ENCODE measurements at regions not wholly inside any gene's neighbourhood (a gene's known extent, or its start where the extent isn't known, plus 50 kb on each side); places are given as distances from the start of the nearest gene placed in this dataset.
"Not testable (repeated sequence)": the region's sequence is repeated elsewhere in the genome, so short reads cannot be mapped to it uniquely, and the experiment has no call there.

DNA sequence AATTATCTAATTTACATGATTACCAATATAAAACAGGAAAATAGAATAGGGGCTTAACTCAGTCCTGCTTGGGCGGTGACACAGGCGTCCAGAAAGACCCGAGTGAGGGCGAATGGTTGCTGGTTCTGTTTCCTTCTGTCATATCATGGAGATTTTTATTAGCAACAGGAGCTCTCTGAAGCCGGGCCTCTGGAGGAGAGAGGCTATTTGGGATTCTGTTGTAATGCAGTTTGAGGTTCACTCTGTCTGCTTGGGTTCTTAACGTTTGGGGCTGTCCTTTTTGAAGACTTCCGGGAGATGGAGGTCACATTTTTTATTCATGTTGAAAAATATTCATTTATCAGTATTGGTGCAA lies 115.7 kb upstream of the ZNF536 start:
- no peaks in the 10 kb centered on the region for H3K9me3 ChIP-seq (ENCODE audit: control insufficient read depth, insufficient read depth, low read length)
- H3K4me1 ChIP-seq (ENCODE audit: control insufficient read depth, insufficient read depth, low read length) = no peaks in the 10 kb centered on the region
- WGBS (ENCODE audit: insufficient coverage) = 53% methylated on average over 5 of the region's 7 CpGs
- Mint-ChIP-seq H3K36me3 (no peaks in the 10 kb centered on the region), H3K4me3 (no peak overlapping the region), H3K9me3 (no peaks in the 10 kb centered on the region), H3K4me1 (no peaks in the 10 kb centered on the region), H3K27me3 (ENCODE audit: low read depth in 2 of 2) (peaks cover 30 to 51% of the 10 kb centered on the region in 2 donors), H3K27ac (no peak overlapping the region)
- intact Hi-C loops (cut with micrococcal nuclease) = no loop called here
- H3K4me3 ChIP-seq (ENCODE audit: low read length) = no peak overlapping the region
- no peak for ATAC-seq
- H3K27ac ChIP-seq (ENCODE audit: low read length) = no peak overlapping the region
- H3K36me3 ChIP-seq (ENCODE audit: control insufficient read depth, insufficient read depth, low read length) = no peaks in the 10 kb centered on the region
- no peak for DNase-seq
- TF ChIP-seq, protein P1, sequence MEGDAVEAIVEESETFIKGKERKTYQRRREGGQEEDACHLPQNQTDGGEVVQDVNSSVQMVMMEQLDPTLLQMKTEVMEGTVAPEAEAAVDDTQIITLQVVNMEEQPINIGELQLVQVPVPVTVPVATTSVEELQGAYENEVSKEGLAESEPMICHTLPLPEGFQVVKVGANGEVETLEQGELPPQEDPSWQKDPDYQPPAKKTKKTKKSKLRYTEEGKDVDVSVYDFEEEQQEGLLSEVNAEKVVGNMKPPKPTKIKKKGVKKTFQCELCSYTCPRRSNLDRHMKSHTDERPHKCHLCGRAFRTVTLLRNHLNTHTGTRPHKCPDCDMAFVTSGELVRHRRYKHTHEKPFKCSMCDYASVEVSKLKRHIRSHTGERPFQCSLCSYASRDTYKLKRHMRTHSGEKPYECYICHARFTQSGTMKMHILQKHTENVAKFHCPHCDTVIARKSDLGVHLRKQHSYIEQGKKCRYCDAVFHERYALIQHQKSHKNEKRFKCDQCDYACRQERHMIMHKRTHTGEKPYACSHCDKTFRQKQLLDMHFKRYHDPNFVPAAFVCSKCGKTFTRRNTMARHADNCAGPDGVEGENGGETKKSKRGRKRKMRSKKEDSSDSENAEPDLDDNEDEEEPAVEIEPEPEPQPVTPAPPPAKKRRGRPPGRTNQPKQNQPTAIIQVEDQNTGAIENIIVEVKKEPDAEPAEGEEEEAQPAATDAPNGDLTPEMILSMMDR (IDR thresholded peaks at IDR 0.05) = no peak
- peaks cover 6% of the 10 kb centered on the region for H3K27me3 ChIP-seq (ENCODE audit: control insufficient read depth, insufficient read depth, low read length)

DNA sequence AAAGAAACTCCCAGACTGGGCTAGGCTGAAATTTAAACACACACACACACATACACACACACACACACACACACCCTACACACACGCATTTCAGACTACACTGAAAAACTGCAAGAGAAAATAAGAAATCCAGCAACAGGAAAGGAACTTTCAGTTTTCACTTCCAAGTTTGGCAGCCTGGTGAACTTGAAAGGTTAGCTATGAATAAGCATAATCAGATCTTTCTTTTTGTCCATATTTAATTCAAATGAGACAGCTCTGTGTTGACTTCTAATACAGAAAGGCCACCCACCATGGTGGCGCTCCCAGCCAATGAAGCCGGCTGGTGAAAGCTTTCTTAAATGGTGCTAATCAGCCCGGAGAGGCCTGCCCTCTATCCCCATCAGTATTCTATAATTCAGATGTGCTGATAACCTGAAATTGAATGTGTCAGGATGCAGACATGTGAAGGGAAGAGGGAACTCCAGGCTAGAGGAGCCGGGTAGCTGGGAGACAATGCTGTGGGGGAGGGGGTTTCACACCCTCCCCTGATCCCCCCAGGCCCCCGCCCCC lies 108.3 kb upstream of the ZNF536 start:
- DNase-seq (no peak), ATAC-seq (no peak)
- no peaks in the 10 kb centered on the region for H3K36me3 Mint-ChIP-seq
- intact Hi-C loops (cut with micrococcal nuclease) = no loop called here
- no peak overlapping the region for H3K27ac Mint-ChIP-seq
- H3K4me1 Mint-ChIP-seq = no peaks in the 10 kb centered on the region
- H3K27me3 Mint-ChIP-seq (ENCODE audit: low read depth in 2 of 2) = peaks cover 11 to 22% of the 10 kb centered on the region in 2 donors
- TF ChIP-seq, protein P1 (IDR thresholded peaks at IDR 0.05) = no peak
- H3K9me3 ChIP-seq (ENCODE audit: control insufficient read depth, insufficient read depth, low read length) = no peaks in the 10 kb centered on the region
- WGBS (ENCODE audit: insufficient coverage) = 41% methylated on average over 6 of the region's 6 CpGs
- no peaks in the 10 kb centered on the region for H3K27me3 ChIP-seq (ENCODE audit: control insufficient read depth, insufficient read depth, low read length)
- H3K4me3 Mint-ChIP-seq = no peak overlapping the region
- H3K4me3 ChIP-seq (ENCODE audit: low read length) = no peak overlapping the region
- H3K4me1 ChIP-seq (ENCODE audit: control insufficient read depth, insufficient read depth, low read length) = no peaks in the 10 kb centered on the region
- H3K27ac ChIP-seq (ENCODE audit: low read length) = no peak overlapping the region
- no peaks in the 10 kb centered on the region for H3K36me3 ChIP-seq (ENCODE audit: control insufficient read depth, insufficient read depth, low read length)
- no peaks in the 10 kb centered on the region for H3K9me3 Mint-ChIP-seq

DNA sequence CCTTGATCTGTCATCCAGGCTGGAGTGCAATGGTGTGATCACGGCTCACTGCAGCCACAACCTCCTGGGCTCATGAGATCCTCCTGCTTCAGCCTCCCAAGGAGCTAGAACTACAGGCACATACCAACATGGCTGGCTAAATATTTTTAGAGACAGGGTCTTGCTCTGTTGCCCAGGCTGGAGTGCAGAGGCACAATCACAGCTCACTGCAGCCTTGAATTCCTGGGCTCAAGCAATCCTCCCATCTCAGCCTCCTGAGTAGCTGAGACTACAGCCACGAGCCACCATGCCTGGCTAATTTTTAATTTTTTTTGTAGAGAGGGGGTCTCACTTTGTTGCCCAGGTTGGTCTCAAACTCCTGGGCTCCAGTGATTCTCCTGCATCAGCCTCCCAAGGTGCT lies 106.3 kb upstream of the ZNF536 start:
- H3K36me3 Mint-ChIP-seq; H3K9me3 ChIP-seq (ENCODE audit: control insufficient read depth, insufficient read depth, low read length); H3K9me3 Mint-ChIP-seq; H3K27ac Mint-ChIP-seq; H3K4me3 Mint-ChIP-seq; ATAC-seq; DNase-seq; H3K27me3 ChIP-seq (ENCODE audit: control insufficient read depth, insufficient read depth, low read length); H3K36me3 ChIP-seq (ENCODE audit: control insufficient read depth, insufficient read depth, low read length); H3K27ac ChIP-seq (ENCODE audit: low read length); H3K4me1 Mint-ChIP-seq; intact Hi-C loops (cut with micrococcal nuclease); H3K4me1 ChIP-seq (ENCODE audit: control insufficient read depth, insufficient read depth, low read length); H3K4me3 ChIP-seq (ENCODE audit: low read length): not testable (repeated sequence)
- 79% methylated on average over 1 of the region's 2 CpGs for WGBS (ENCODE audit: insufficient coverage)
- H3K27me3 Mint-ChIP-seq (ENCODE audit: low read depth in 2 of 2) = peaks cover 11 to 31% of the 10 kb centered on the region in 2 donors

DNA sequence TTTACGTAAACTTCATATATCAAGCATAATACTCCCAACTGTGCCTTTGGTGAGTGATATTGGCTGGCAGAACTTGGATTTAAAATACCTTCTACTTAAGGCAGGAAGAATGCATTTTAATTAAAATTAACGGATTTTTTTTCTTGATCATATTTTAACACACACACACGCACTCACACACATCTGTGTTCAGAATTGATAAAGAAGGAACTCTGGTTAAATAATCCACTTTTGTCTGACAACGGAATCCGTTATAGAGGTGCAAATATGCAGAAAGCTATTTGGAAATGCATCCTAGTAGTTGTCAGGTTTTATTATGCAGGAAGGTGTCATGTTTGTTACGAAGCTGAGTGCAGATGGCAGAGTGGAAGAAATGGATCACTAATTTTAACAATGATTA lies 105.5 kb upstream of the ZNF536 start:
- Mint-ChIP-seq H3K4me1 (no peaks in the 10 kb centered on the region), H3K9me3 (no peaks in the 10 kb centered on the region), H3K27me3 (ENCODE audit: low read depth in 2 of 2) (peaks cover 11 to 31% of the 10 kb centered on the region in 2 donors), H3K27ac (no peak overlapping the region), H3K36me3 (no peaks in the 10 kb centered on the region), H3K4me3 (no peak overlapping the region)
- H3K9me3 ChIP-seq (ENCODE audit: control insufficient read depth, insufficient read depth, low read length) = no peaks in the 10 kb centered on the region
- TF ChIP-seq, protein P1 (IDR thresholded peaks at IDR 0.05) = no peak
- no peak overlapping the region for H3K27ac ChIP-seq (ENCODE audit: low read length)
- H3K36me3 ChIP-seq (ENCODE audit: control insufficient read depth, insufficient read depth, low read length) = no peaks in the 10 kb centered on the region
- H3K4me1 ChIP-seq (ENCODE audit: control insufficient read depth, insufficient read depth, low read length) = no peaks in the 10 kb centered on the region
- no peaks in the 10 kb centered on the region for H3K27me3 ChIP-seq (ENCODE audit: control insufficient read depth, insufficient read depth, low read length)
- no peak for ATAC-seq
- H3K4me3 ChIP-seq (ENCODE audit: low read length) = no peak overlapping the region
- DNase-seq = no peak
- intact Hi-C loops (cut with micrococcal nuclease) = no loop called here
- 61% methylated on average over 3 of the region's 6 CpGs for WGBS (ENCODE audit: insufficient coverage)
